GM19397 (cell line): ENCODE measurements at regions not wholly inside any gene's neighbourhood (a gene's known extent, or its start where the extent isn't known, plus 50 kb on each side); places are given as distances from the start of the nearest gene placed in this dataset.
"Not testable (repeated sequence)": the region's sequence is repeated elsewhere in the genome, so short reads cannot be mapped to it uniquely, and the experiment has no call there.

Experiments
- ATAC-seq: cut with Tn5 transposase; IDR thresholded peaks from one replicate; pipeline ENCODE4 v1.9.1; 2021; ENCODE audit warnings: mild to moderate bottlenecking, moderate library complexity; ENCODE audit not compliant: unreplicated experiment

DNA sequence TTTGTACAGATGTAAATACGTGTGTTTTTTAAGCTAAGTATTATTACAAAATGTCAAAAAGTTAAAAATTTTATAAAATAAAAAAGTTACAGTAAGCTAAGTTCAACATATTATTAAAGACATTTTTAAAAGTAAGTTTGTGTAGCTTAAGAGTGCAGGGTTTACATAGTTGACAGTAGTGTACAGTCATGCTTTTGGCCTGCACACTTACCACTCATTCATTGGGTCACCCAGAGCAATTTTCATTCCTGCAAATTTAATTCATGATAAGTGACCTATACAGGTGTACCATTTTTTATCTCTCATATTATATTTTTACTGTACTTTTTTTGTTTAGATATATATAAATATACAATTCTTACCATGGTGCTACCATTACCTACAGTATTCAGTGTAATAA is 769.9 kb upstream of the SLITRK6 start:
- no peak for ATAC-seq

DNA sequence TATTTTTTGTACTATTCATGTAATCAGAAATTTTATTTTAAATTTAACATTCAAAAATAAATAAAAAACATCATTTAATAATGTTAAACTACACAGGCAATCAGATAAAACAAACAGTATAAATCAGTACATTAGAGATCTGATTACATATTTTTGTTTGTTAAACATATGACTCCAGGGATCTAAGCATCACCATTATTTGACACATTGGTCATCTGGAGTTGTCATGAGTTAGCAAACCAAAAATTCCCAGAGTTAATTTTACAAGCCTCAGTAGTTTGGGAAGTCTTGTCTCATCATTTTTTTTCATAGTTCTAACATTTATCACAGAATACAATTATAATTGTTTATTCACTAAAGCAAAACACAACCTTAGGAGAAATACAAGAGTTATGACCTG is 770.8 kb upstream of the SLITRK6 start:
- no peak for ATAC-seq

DNA sequence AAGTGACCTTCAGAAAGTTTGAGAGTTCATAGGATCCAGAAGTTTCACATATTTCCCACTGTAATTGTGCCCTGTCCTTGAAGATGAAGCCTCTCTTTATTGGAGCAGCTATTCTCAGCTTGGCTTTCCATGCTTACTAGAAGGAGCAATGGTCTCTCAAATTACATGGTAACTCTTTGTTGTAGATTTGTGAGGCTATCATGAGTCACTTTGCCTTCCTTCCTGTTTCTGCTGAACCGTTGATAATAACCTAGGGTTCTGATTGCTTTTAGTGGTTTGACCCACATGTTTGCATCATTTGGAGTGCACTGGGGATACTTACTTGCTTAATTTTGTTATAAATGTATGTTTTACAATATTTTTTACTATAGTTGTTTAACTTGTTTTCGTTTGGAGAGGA is 772.9 kb upstream of the SLITRK6 start:
- no peak for ATAC-seq

DNA sequence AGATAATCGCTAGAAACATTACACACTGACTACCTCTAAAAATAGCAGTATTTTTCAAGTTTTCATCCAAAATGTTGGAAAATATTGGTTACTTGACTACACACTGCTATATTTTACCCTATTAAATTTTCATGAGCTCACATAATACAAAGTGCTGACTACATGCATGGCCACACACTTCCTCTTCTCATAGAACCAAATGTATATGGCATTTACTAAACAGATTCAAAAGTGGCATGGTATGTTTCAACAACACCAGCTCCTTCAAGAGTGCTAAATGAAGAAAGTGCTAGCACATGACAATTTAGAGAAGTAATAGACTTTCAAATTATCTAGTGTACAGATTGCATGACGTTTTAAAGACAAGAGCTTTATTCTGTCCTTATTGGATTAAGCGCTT is 780.4 kb upstream of the SLITRK6 start:
- no peak for ATAC-seq

DNA sequence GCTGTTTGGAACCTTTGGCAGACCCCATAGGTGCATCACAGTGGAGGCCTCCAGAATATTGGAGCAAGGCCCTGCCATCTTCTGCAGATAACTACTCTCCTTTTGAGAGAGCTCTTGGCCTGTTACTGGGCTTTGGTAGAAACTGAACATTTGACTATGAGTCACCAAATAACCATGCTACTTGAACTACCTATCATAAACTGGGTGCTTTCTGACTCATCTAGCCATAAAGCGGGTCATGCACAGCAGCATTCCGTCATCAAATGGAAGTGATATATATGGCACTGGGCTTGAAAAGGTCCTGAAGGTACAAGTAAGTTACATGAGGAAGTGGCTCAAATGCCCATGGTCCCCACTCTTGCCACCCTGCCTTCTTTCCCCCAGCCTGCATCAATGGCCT is 782.5 kb upstream of the SLITRK6 start:
- no peak for ATAC-seq

DNA sequence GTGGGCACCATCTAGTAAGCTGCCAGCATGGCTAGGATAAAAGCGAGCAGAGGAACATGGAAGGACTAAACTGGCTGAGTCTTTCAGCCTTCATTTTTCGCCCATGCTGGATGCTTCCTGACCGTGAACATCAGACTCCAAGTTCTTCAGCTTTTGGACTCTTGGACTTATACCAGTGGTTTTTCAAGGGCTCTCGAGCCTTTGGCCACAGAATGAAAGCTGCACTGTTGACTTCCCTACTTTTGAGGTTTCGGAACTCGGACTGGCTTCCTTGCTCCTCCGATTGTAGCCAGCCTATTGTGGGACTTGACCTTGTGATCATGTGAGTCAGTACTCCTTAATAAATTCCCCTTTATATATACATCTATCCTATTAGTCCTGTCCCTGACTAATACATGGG is 785.1 kb upstream of the SLITRK6 start:
- no peak for ATAC-seq

DNA sequence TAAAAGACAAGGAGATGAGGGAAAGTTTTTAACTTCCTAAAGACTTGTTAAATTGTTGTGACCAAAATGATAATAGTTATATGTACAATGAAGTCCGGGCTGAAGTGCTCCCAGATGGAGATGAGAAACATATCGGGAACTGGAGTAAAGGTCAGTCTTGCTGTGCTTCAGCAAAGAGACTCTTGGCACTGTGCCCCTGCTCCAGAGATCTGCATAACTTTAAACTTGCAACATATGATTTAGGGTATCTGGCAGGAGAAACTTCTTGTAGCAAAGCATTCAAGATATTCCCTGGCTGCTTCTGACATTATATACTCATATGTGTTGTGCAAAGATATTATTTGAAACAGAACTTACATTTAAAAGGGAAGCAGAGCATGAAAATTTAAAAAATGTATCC is 786.6 kb upstream of the SLITRK6 start:
- ATAC-seq, result no peak

DNA sequence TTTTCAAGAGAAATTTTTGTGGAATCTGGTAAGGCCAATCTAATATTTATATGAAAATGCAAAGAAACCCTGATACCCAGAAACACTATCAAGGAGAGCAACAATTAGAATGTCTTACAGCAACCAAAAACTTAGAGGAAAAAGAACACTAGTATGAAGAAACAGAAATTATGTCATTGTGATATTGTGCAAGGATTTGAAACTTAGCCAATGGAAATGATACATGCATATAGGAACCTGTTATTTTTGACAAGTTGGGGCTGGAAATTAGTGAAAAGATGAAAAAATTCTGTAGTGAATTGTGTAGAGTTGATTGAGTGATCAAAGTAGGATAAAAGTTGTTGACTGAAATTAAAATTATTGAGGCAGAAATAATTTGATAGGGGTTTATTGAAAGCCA is 792.6 kb upstream of the SLITRK6 start:
- ATAC-seq, result no peak

DNA sequence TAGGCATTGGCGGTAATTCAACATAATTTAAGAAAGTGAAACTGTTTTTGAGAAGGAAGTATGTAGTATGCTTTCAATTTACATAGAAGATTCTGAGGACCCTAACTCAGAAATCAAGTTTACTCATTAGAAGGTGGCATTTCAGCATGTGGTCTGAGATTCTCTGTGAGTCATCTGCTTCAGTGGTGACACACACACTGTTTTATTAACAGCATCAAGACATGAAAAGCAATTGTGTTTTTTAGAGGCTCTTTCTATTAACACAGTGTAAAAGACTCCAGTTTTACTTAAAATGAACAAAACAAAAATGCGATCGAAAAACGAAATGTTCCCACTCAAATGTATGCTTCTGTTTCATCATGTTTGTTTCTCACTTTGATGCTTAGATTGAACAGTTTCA is 802.1 kb upstream of the SLITRK6 start:
- ATAC-seq, result no peak

DNA sequence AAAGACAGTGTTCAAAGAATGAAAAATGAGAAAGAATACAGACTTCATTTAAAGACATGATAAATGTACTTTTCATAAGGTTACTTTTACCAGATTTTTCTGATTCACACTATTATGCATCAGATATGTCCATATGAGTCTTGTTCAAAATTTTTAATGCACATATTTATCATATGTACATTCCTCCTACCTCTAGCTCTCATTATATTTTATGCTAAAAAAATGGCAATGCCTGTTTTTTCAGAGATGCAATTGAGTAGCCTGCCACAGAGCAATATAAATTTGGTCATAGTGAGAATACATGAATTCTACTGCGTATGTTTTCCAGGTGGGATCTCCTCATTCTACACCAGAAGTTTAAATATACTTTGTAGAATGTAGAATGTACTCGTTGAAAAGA is 807.0 kb upstream of the SLITRK6 start:
- ATAC-seq, result no peak

DNA sequence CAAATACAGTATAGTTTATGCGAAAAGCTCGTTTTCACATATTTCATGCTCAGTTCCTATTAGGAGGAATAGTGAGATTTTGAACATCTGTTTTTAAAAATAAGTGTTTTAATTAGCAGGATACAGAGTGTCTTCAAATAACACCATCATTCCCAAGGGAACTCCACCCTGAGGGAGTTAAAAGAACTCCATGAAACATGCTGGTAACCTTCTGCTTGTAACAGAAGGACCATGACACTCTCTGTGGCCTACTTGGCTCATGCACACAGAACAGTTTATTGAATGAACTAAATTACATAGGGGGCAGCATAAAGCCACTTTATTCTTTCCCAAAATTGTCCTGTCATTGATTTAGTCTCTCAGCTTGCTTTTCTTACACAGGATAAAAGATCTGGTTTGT is 809.5 kb upstream of the SLITRK6 start:
- ATAC-seq, result no peak

DNA sequence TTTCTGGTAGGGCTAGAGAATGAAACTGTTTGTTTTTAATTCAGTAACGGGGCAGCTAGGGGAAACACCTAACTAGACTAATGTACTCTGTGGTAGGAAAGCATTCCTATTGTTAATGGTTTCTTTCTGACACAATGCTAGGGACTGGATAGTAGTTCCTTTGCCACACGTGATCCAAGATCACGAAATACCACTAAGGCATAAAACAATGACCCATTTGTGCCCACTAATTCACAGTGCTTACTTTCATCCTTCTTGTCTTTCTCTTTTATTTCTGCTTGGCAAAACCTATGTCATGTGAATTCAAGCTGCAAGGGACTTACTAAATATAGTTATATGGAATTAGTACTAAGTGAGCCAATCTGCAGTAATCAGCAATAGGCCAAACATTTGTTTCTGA is 834.1 kb upstream of the SLITRK6 start:
- ATAC-seq, result no peak

DNA sequence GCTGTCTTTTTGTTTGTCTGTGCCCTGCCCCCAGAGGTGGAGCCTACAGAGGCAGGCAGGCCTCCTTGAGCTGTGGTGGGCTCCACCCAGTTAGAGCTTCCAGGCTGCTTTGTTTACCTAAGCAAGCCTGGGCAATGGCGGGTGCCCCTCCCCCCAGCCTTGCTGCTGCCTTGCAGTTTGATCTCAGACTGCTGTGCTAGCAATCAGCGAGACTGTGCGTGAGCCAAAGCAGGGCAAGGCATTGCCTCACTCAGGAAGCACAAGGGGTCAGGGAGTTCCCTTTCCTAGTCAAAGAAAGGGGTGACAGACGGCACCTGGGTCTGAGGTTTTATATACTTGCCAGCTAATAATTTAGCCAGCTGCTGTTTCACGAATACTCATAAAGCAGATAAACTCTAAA is 852.0 kb upstream of the SLITRK6 start:
- ATAC-seq, result not testable (repeated sequence)

DNA sequence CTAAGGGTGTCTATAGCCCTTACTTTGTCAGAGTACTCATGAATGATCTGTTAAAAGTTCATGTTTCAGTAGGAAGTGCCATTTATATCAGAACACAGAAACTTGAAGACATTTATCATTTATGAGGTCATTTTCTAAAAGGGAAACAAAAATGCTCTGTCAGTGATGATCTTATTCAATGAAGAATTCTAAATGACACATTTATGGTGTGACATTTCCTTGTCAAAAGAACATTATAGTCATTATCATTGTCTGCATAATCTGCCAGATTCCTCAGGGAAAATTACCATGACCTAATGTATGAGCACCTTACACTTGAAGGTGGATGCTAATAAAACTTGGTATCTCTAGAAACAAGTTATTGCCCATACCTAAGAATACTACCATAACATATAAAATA is 853.8 kb upstream of the SLITRK6 start:
- ATAC-seq, result no peak

DNA sequence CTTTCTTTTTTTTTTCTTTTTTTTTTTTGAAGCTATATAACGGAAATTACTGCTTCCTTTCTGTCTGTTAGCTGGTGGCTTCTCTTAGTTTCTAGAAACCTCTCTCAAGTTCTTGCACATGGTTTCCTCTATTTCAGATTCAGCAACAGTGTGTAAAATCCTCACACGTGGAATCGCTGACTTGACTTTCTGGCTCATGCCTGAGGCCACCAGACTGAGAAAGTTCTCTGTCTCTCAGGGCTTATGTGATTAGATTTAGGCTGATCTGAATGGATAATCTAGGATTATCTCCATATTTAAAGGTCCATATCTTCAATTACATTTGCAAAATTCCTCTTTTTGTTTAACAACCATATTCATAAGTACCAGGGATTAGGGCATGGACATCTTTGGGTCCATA is 856.3 kb upstream of the SLITRK6 start:
- ATAC-seq, result no peak

DNA sequence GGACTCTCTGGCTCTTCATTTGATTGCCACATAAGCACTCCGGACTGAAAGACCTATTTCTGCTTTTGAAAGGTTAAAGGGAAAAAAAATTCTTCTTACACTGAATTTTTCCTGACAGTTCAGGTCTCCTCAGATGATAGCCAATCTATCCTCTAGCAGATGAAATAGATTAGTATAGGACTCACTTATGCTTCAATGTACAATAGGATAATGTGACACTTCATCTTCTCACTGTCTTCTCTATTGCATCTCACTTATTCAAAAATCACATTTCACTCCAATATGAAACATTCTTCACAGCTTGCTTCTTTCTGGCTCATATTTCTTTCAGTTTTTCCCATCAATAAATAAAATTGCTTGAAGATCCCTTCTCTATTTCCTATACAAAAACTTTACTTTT is 860.9 kb upstream of the SLITRK6 start:
- no peak for ATAC-seq

DNA sequence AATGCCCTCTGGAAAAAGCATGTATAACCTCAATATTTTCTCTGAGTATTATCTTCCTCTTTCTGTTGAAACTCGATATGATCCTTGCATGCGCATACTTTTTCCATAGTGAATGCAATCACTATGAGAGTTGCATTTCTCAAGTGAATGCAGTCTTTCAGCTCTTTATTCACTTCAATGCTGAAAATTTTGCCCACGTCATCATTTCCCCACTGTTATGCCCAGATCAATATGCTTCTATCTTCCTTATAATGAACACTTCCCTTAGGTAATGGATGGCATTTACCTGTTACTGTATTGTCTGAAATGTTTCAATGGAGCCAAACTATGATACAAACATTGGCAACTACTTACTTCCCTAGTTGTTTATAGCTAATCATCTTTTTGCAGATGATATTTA is 866.6 kb upstream of the SLITRK6 start:
- ATAC-seq, result no peak

DNA sequence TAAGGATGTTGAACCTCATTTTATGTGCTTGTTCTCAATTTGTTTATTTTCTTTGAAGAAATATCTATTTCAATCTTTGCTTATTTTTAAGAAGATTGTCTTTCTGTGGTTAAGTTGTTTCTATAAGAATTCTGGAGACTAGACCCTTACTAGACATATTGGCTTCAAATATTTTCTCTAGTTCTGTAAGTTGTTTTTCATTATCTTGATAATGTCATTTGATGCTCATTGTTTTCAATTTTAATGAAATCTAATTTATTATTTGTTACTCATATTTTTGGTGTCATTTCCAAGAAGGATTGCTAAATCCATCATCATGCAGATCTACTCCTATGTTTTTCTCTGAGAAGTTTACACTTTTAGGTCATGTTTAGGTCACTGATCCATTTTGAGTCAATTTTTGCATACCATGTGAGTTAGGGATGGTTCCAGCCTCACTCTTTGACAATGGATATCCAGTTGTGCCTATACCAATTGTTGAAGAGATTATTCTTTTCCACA is 874.8 kb upstream of the SLITRK6 start:
- ATAC-seq, result no peak

DNA sequence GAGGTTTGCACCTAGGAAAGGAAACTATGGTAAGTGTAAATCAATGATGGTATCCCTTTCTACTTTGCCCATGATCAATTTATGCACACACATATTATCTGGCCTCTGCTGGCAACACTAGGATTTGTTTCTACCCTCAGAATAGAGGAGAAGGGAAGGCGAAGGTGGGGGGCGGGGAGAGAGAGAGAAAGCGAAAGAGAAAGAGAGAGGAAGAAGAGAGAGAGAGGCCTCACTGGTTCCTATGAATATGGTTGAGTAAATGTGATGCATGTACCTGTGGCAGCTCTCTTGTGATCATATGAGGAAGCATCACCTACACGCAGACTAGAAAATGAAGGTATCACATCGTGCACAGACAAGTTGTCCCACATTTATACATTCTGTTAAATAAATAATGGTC is 882.0 kb upstream of the SLITRK6 start:
- no peak for ATAC-seq

DNA sequence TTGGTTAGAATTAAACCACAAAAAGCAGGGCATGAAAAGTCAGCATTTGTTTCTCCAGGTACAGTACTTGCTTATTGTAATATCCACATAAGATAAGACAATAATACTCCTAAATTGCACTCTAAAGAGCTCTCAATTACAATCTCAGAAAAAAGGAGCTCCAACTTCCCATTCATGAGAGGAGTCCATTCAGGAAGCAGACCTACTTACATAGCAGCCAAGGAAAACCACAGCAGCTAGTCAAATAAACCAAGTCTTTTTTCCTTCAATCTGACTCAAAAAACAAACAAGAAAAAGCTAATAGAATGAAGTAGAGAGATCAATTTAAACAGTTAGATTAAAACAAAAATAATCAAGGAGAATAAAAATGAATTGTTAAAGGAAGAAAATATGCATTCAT is 885.2 kb upstream of the SLITRK6 start:
- ATAC-seq, result no peak

DNA sequence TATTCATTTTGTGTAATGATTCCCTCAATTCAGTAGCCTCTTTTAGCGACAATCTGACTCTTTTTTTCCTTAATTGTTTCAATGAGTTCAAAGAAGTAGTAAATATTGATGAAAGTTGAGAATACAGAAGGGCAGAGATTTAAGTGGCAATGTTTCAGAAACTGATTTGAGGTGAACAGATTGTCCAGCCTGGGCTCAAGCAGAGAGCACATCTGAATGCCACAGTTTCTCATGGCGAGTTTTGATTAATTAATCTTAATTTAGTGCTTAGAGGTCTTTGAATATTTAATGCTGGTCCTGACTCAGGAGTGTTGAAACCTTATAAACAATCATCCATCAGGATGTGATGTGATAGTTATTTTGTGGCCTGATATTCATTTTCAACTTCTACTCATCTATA is 890.7 kb upstream of the SLITRK6 start:
- no peak for ATAC-seq

DNA sequence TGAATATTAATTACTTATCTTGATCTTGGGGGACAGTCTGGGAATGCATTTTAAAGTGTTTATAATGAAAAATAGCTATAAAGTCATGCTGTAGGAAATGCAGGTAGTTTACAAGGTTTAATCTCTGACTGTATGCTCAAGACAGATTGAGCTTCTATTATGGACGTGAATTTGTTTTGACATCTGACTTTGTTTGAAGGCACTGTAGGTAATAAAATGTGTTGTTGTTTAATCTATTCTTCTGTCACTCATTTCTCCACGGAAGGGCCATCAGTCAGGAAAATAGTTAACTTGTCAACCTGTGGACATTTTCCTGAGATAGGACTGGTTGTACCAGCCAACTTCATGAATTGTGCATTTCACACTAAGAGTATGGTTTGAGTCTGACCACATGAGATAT is 893.1 kb upstream of the SLITRK6 start:
- no peak for ATAC-seq

DNA sequence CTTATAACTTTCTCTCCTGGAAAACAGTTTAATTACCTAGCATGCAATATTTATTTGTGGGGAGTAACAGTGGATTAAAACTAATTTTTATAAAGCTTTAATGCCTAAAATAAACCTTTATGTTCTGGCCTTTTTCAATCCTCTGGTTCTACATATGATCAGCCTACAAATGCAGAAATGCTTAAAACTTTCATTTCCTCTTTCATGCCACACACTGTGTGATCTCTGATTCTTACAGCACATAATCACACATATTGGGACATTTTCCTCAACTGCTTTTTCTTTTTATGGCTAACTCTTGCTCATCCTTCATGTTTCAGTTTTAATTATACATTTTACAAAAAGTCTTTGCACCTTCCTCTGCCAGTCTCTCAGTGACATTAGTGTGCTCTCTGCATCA is 910.8 kb upstream of the SLITRK6 start:
- ATAC-seq, result no peak

DNA sequence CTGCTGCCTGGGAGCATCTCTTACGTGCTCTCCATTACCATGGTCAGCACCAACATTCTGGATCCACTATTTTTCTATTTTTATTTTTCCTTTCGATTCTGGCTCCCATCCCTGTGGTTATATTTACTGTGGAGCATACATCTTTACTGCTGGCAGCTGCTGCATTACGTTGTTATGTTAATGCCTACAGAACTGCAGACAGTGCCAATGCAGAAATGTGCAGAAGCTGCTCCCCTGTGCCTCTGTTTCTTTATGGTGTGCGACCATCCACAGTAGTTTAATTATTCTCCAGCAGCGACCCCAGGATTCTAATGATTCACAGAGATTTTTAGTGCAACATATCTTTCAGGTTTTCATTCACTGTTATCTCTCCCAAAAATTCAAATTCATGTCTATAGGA is 911.7 kb upstream of the SLITRK6 start:
- ATAC-seq, result no peak
